ENCODE measurements at regions not wholly inside any gene's neighbourhood (a gene's known extent, or its start where the extent isn't known, plus 50 kb on each side); places are given as distances from the start of the nearest gene placed in this dataset.

DNA sequence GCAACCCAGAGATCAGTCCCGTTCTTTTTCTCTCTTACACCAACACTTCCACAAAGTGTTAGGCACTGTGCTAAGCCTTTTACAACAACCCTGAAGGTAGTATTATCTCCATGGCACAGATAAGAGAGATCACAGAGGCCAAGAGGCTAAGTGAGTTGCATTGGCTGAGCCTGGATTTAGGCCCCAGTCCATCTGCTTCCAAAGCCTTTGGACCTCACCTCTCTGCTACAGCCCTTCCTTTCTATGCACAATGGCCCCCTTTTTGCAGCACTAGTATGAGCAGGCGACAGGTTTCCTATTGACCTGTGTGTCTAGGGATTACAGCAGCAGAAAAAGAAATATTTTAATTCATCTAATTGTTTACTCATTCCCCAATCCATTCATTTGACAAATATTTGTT is 76.2 kb downstream of the CRYGS start (continued):
- TF ChIP-seq, protein P1, sequence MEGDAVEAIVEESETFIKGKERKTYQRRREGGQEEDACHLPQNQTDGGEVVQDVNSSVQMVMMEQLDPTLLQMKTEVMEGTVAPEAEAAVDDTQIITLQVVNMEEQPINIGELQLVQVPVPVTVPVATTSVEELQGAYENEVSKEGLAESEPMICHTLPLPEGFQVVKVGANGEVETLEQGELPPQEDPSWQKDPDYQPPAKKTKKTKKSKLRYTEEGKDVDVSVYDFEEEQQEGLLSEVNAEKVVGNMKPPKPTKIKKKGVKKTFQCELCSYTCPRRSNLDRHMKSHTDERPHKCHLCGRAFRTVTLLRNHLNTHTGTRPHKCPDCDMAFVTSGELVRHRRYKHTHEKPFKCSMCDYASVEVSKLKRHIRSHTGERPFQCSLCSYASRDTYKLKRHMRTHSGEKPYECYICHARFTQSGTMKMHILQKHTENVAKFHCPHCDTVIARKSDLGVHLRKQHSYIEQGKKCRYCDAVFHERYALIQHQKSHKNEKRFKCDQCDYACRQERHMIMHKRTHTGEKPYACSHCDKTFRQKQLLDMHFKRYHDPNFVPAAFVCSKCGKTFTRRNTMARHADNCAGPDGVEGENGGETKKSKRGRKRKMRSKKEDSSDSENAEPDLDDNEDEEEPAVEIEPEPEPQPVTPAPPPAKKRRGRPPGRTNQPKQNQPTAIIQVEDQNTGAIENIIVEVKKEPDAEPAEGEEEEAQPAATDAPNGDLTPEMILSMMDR (IDR thresholded peaks at IDR 0.05), result no peak
- TF ChIP-seq, protein P2, sequence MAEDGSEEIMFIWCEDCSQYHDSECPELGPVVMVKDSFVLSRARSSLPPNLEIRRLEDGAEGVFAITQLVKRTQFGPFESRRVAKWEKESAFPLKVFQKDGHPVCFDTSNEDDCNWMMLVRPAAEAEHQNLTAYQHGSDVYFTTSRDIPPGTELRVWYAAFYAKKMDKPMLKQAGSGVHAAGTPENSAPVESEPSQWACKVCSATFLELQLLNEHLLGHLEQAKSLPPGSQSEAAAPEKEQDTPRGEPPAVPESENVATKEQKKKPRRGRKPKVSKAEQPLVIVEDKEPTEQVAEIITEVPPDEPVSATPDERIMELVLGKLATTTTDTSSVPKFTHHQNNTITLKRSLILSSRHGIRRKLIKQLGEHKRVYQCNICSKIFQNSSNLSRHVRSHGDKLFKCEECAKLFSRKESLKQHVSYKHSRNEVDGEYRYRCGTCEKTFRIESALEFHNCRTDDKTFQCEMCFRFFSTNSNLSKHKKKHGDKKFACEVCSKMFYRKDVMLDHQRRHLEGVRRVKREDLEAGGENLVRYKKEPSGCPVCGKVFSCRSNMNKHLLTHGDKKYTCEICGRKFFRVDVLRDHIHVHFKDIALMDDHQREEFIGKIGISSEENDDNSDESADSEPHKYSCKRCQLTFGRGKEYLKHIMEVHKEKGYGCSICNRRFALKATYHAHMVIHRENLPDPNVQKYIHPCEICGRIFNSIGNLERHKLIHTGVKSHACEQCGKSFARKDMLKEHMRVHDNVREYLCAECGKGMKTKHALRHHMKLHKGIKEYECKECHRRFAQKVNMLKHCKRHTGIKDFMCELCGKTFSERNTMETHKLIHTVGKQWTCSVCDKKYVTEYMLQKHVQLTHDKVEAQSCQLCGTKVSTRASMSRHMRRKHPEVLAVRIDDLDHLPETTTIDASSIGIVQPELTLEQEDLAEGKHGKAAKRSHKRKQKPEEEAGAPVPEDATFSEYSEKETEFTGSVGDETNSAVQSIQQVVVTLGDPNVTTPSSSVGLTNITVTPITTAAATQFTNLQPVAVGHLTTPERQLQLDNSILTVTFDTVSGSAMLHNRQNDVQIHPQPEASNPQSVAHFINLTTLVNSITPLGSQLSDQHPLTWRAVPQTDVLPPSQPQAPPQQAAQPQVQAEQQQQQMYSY (CRISPR knock-in tag; IDR thresholded peaks at IDR 0.05), result no peak
- TF ChIP-seq FOXK1 (CRISPR knock-in tag; IDR thresholded peaks at IDR 0.05), result no peak
- TF ChIP-seq, protein P3, sequence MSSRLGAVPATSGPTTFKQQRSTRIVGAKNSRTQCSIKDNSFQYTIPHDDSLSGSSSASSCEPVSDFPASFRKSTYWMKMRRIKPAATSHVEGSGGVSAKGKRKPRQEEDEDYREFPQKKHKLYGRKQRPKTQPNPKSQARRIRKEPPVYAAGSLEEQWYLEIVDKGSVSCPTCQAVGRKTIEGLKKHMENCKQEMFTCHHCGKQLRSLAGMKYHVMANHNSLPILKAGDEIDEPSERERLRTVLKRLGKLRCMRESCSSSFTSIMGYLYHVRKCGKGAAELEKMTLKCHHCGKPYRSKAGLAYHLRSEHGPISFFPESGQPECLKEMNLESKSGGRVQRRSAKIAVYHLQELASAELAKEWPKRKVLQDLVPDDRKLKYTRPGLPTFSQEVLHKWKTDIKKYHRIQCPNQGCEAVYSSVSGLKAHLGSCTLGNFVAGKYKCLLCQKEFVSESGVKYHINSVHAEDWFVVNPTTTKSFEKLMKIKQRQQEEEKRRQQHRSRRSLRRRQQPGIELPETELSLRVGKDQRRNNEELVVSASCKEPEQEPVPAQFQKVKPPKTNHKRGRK (CRISPR knock-in tag; IDR thresholded peaks at IDR 0.05; ENCODE audit: borderline replicate concordance), result no peak
- TF ChIP-seq SOX15 (CRISPR knock-in tag; IDR thresholded peaks at IDR 0.05), result no peak
- TF ChIP-seq ZNF138 (CRISPR knock-in tag; conservative IDR thresholded peaks at IDR 0.05), result no peak

DNA sequence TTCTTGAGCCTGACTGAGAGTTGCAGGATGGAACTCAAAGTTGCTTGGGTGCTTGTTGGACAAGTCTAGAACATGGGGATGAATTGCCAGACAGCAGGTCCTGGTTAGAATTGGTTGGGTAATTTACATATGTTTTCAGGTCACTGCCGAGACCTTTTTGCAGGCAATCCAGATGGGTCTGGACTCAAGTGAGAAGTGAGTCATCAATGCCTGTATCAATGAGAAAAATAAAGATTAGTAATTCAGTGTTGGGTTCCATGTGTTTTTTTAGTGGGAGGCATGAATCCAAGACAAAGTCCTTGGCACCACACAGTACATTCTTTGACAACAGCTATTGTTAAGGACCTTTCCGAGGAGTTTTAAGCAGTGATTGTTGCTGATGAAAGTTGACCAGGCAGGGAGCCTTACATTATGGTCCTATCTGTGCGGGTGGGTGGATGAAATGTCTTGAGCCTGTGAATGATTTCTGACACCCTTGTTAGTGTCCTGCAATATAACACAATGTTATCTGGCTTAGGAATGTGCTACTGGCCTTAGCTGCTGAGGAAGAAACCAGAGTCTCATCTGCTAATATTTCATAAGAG is 77.7 kb downstream of the CRYGS start:
- no peaks in the 10 kb centered on the region for H3K36me3 Mint-ChIP-seq
- H3K9me3 Mint-ChIP-seq, result no peaks in the 10 kb centered on the region
- no peak for ATAC-seq
- no peaks in the 10 kb centered on the region for H3K4me1 Mint-ChIP-seq
- H3K27ac Mint-ChIP-seq, result no peak overlapping the region
- POLR2A ChIA-PET, result interaction anchor here (0.6 kb wide), 1 partner anchor 83 kb away, joined by 4 read pairs; no protein-coding TSS in a partner anchor
- H3K4me3 Mint-ChIP-seq, result no peak overlapping the region
- DNase-seq (ENCODE audit: low spot score), result no peak
- H3K27me3 Mint-ChIP-seq (ENCODE audit: low read depth), result no peaks in the 10 kb centered on the region
- CTCF ChIA-PET, result interaction anchor here (0.6 to 2.1 kb wide), 4 partner anchors 74 to 207 kb away, joined by 3 to 11 read pairs (median 4); no protein-coding TSS in a partner anchor
- TF ChIP-seq MXD4 (CRISPR knock-in tag; IDR thresholded peaks at IDR 0.05; ENCODE audit: borderline replicate concordance) (no peak), KAT7 (CRISPR knock-in tag; IDR thresholded peaks at IDR 0.05; ENCODE audit: borderline replicate concordance) (no peak), ZNF121 (CRISPR knock-in tag; IDR thresholded peaks at IDR 0.05) (no peak), SMAD4 (CRISPR knock-in tag; IDR thresholded peaks at IDR 0.05) (no peak), JAZF1 (CRISPR knock-in tag; IDR thresholded peaks at IDR 0.05) (no peak), HMGA2 (CRISPR knock-in tag; IDR thresholded peaks at IDR 0.05) (no peak), NFATC4 (CRISPR knock-in tag; IDR thresholded peaks at IDR 0.05) (no peak), ZNF423 (CRISPR knock-in tag; IDR thresholded peaks at IDR 0.05) (no peak), TEAD4 (CRISPR knock-in tag; IDR thresholded peaks at IDR 0.05) (no peak), GABPB1 (CRISPR knock-in tag; IDR thresholded peaks at IDR 0.05) (no peak), ELF4 (CRISPR knock-in tag; IDR thresholded peaks at IDR 0.05; ENCODE audit: low read depth) (no peak), GTF2I (CRISPR knock-in tag; conservative IDR thresholded peaks at IDR 0.05) (no peak)
- TF ChIP-seq, protein P4, sequence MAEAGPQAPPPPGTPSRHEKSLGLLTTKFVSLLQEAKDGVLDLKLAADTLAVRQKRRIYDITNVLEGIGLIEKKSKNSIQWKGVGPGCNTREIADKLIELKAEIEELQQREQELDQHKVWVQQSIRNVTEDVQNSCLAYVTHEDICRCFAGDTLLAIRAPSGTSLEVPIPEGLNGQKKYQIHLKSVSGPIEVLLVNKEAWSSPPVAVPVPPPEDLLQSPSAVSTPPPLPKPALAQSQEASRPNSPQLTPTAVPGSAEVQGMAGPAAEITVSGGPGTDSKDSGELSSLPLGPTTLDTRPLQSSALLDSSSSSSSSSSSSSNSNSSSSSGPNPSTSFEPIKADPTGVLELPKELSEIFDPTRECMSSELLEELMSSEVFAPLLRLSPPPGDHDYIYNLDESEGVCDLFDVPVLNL (CRISPR knock-in tag; IDR thresholded peaks at IDR 0.05; ENCODE audit: borderline replicate concordance, low read depth), result no peak
- TF ChIP-seq, protein P5, sequence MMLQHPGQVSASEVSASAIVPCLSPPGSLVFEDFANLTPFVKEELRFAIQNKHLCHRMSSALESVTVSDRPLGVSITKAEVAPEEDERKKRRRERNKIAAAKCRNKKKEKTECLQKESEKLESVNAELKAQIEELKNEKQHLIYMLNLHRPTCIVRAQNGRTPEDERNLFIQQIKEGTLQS (CRISPR knock-in tag; conservative IDR thresholded peaks at IDR 0.05), result no peak
- TF ChIP-seq, protein P6, sequence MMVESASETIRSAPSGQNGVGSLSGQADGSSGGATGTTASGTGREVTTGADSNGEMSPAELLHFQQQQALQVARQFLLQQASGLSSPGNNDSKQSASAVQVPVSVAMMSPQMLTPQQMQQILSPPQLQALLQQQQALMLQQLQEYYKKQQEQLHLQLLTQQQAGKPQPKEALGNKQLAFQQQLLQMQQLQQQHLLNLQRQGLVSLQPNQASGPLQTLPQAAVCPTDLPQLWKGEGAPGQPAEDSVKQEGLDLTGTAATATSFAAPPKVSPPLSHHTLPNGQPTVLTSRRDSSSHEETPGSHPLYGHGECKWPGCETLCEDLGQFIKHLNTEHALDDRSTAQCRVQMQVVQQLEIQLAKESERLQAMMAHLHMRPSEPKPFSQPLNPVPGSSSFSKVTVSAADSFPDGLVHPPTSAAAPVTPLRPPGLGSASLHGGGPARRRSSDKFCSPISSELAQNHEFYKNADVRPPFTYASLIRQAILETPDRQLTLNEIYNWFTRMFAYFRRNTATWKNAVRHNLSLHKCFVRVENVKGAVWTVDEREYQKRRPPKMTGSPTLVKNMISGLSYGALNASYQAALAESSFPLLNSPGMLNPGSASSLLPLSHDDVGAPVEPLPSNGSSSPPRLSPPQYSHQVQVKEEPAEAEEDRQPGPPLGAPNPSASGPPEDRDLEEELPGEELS (CRISPR knock-in tag; IDR thresholded peaks at IDR 0.05), result no peak
- TF ChIP-seq, protein P7, sequence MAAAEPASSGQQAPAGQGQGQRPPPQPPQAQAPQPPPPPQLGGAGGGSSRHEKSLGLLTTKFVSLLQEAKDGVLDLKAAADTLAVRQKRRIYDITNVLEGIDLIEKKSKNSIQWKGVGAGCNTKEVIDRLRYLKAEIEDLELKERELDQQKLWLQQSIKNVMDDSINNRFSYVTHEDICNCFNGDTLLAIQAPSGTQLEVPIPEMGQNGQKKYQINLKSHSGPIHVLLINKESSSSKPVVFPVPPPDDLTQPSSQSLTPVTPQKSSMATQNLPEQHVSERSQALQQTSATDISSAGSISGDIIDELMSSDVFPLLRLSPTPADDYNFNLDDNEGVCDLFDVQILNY (CRISPR knock-in tag; IDR thresholded peaks at IDR 0.05), result no peak

Data from WTC11 (cell line).